ENCODE measurements at regions not wholly inside any gene's neighbourhood (a gene's known extent, or its start where the extent isn't known, plus 50 kb on each side); places are given as distances from the start of the nearest gene placed in this dataset.

DNA sequence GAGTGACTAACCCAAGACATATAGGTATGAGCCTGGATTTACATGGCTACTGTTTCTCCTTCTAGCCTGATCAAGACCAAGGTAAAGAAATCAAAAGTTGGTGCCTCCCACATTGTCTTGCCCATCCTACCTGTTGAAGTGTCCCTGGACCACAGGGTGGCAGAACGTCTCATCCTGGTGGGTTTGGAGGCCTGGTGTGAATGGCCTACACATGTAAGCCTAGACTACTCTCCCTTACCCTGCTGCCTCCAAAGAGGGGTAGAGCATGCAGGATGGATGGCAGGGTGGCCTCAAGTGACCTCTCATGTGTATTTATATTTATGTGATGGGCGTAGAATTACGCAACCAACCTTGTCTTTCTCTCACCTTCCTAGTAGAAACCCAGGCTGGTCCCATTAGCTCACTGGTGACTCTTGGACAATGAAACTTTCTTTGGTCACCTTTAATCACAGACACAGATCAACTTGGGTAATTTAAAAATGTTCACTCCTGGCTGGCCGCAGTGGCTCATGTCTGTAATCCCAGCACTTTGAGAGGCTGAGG is 73.3 kb upstream of the SOD3 start:
- no peak for TF ChIP-seq CTCF (IDR thresholded peaks at IDR 0.05)
- TF ChIP-seq POLR2A (IDR thresholded peaks at IDR 0.05), result no peak

Data from body of pancreas (tissue), 4 donors.